ENCODE measurements at regions not wholly inside any gene's neighbourhood (a gene's known extent, or its start where the extent isn't known, plus 50 kb on each side); places are given as distances from the start of the nearest gene placed in this dataset.

DNA sequence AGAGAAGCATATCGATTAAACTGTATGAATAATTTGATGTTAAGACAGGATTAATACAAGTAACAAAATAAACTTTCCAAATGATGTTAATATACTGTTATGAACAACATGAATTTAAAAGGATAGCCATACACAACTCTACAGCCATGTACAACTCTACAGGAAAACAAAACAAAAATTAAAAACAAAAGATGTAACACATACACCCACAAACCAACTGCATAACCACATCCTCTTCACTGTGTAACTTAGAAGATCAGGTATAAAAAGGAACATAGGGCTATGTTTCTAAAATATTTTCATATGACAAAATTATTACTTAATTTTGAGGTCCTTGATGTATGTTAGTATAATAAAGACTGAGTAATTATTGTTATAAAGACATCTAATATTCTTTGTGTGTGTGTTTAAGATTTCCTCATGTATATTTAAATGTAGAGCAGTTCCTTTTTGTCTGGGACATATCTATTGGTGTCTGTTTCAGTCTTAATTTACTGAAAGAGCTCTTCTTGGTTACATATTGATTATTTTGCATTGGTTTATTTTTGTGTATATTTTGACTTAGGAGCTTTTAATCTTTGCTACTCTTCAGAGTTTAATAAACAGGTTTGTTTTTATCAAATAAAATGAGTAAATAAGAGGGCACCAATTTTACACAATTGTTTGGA is 966.8 kb upstream of the CTNND2 start:
- TF ChIP-seq CTCF (IDR thresholded peaks at IDR 0.05), result no peak
- TF ChIP-seq POLR2A (IDR thresholded peaks at IDR 0.05), result no peak

All from body of pancreas (tissue), 4 donors.